ENCODE measurements at regions not wholly inside any gene's neighbourhood (a gene's known extent, or its start where the extent isn't known, plus 50 kb on each side); places are given as distances from the start of the nearest gene placed in this dataset.

- TF ChIP-seq REST (IDR thresholded peaks at IDR 0.05; ENCODE audit: low read depth, low read length) = no peak
- TF ChIP-seq GATA2 (CRISPR knock-in tag; IDR thresholded peaks at IDR 0.05) = no peak
- TF ChIP-seq MXI1 (IDR thresholded peaks at IDR 0.05; ENCODE audit: low read depth, low read length) = no peak
- TF ChIP-seq RCOR1 (IDR thresholded peaks at IDR 0.05; ENCODE audit: low read length) = no peak
- TF ChIP-seq USF1 (IDR thresholded peaks at IDR 0.05; ENCODE audit: borderline replicate concordance, low read depth) = no peak
- TF ChIP-seq IRF3 (IDR thresholded peaks at IDR 0.05; ENCODE audit: low read depth, low read length) = no peak
- TF ChIP-seq CHD2 (IDR thresholded peaks at IDR 0.05; ENCODE audit: low read length, partially characterized antibody) = no peak
- no peak for TF ChIP-seq EP300 (IDR thresholded peaks at IDR 0.05; ENCODE audit: borderline replicate concordance in 1 of 2, low read depth in 1 of 2, low read length in 1 of 2)
- TF ChIP-seq TEAD4 (IDR thresholded peaks at IDR 0.05; ENCODE audit: borderline replicate concordance, insufficient read depth) = no peak
- TF ChIP-seq EZH2phosphoT487 (IDR thresholded peaks at IDR 0.05; ENCODE audit: borderline replicate concordance, low read depth) = no peak
These were observed 176.1 kb upstream of the SLC38A2 start (continued) for GRCh38 chr12:46548605-46549071.

GRCh38 chr12:46547421-46548354 is 175.1 kb upstream of the SLC38A2 start:
- Histone ChIP-seq H3K9ac (no peak overlapping the region; the same call in 1 of the 2 replicates), H3F3A (replicated peaks; ENCODE audit: insufficient read depth) (peaks cover 15% of the 10 kb centered on the region), H3K27ac (ENCODE audit: low read depth in 2 of 2, low read length in 1 of 2) (peak overlapping the region; percentile 73 to 100; a peak in 3 of 4 replicates), H2AFZ (ENCODE audit: low read depth) (peak overlapping the region; percentile 37), H3K27me3 (ENCODE audit: insufficient read depth) (no peaks in the 10 kb centered on the region), H3K9me2 (no peaks in the 10 kb centered on the region), H3K36me3 (replicated peaks in 1 of 2; ENCODE audit: control insufficient read depth in 1 of 2, insufficient read depth in 2 of 2, low read length in 1 of 2) (no peaks in the 10 kb centered on the region), H3K4me1 (ENCODE audit: control insufficient read depth in 1 of 2, insufficient read depth in 2 of 2, low read depth in 1 of 2, low read length in 1 of 2) (peaks cover 0 to 44% of the 10 kb centered on the region in 2 experiments; a peak in 3 of 4 replicates), H3K9me3 (no peaks in the 10 kb centered on the region), H3K4me2 (no peak overlapping the region), H3K4me3 (ENCODE audit: low read depth in 2 of 2, low read length in 1 of 2) (no peak overlapping the region), H4K20me1 (ENCODE audit: insufficient read depth) (no peaks in the 10 kb centered on the region), H3K79me2 (ENCODE audit: insufficient read depth) (no peaks in the 10 kb centered on the region)
- no peak for DNase-seq
- ChIA-PET POLR2A (no interaction called here), CTCF (interaction anchor here (0.8 to 1.3 kb wide), 2 partner anchors 24 to 423 kb away, joined by 3 read pairs; no protein-coding TSS in a partner anchor)
- 80% methylated on average over 1 of the region's 1 CpG for WGBS (ENCODE audit: low lambda C conversion rate)
- TF ChIP-seq USF2 (IDR thresholded peaks at IDR 0.05; ENCODE audit: borderline replicate concordance, low read depth, low read length) (no peak), REST (IDR thresholded peaks at IDR 0.05; ENCODE audit: low read depth, low read length) (no peak), FOXM1 (IDR thresholded peaks at IDR 0.05; ENCODE audit: low read depth) (no peak), ZBTB33 (IDR thresholded peaks at IDR 0.05; ENCODE audit: borderline replicate concordance, low read depth) (no peak), YY1 (IDR thresholded peaks at IDR 0.05; ENCODE audit: low read depth) (no peak), NFIC (IDR thresholded peaks at IDR 0.05; ENCODE audit: borderline replicate concordance) (no peak)
